Activated T-helper 1 cell treated with Interleukin-2 at 50 U/mL for 16 hours (primary cell): ENCODE measurements at regions not wholly inside any gene's neighbourhood (a gene's known extent, or its start where the extent isn't known, plus 50 kb on each side); places are given as distances from the start of the nearest gene placed in this dataset.
A peak's percentile ranks its signal among the peaks of the same experiment; 100 is the strongest.

Source experiments
- DNase-seq: peaks from one replicate; pipeline ENCODE4 v3.0.0-alpha.2; 2020; ENCODE audit warnings: low read depth

DNA sequence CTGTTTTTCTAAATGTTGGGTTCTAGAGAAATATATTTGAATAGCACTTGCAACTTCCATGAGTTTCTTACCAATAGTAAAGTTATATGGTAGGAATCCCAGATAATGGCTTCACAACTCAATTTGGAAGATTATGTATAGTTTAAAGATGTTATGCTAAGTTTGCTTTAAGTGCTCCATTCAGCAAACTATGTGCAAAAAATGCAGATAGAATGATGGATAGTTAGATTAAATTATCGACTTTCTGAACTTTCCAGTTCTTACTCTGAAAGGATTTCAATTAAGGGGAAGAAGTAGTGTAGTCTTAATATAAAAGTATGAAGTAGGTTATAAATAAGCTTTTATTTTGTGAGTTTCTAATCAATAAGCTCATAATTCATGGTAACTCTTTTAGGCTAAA lies 60.7 kb upstream of the NFKB1 start:
- no peak for DNase-seq

DNA sequence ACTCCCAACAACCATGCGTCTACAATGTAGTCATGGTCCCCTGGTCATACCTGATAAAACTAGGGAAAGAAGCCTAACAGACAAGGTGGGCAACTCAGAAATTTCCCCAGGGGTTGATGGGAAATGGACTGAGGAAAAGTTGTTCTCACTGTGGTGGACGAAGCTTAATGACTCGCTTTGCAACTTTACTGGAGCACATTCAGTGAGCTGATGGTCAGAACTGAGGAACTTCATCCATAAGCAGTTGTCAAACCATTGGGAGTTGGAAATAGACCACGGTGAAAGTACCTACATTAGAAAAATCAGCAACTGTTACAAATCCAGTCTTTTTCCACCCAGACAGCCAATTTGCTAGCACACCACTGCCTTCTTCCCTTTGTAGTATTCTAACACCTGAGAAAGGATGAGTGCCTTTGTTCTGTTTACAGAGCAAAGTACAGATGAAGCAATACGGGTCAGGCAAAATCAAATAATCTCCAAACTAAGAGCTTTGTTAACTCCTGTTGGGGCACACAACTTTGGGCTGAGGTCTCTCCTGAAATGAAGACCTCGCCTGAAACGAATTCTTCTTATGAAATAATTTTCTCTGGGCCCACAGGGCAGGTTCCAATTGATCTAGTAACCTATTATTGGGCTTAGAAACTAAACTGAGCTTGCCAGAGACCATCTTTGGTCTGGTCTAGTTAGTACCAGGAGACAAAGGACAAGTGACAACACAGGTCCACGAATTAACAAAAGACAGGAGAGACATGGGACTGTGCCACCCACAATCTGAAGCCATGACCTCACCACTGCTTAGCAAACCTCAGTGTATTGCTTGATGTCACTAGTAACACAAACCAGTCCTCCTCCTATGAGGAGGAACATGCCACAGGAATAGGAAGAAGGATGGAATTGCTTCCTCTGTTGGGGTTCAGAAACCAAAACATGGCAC lies 58.9 kb upstream of the NFKB1 start:
- DNase-seq, result no peak

DNA sequence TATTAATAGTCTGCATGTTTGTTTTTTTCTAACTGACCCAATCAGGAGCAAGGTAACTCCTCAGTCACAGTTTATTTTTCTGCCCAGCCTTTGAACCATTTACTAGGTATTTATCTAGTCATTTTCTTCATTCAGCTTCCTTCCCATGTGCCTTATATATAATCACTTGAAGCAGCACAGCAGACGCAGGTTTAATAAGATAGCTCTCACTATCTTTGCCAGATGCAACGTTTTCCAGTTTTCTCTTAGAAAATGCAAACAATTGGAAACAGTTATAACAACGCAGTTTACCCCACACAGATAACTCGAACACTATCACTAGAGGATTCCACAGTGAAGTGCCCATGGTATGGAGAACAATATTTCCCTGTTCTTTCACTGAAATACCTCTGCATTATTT lies 56.4 kb upstream of the NFKB1 start:
- DNase-seq, result no peak

DNA sequence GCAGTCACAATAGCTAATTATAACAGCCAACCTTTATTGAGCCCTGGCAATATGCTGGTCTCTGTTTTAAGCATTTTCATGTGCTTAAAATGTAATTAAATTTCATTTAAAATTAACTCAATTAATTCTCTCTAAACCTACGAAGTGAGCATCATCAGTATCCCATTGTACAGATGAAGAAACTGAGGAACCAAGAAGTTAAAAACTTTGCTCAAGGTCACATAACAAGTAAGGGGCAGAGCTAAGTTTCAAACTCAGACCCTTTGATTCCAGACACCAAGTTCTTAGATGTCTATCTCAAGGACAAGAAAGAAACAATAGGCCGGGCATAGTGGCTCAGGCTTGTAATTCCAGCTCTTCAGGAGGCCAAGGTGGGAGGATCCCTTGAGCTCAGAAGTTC lies 55.9 kb upstream of the NFKB1 start:
- DNase-seq, result no peak

DNA sequence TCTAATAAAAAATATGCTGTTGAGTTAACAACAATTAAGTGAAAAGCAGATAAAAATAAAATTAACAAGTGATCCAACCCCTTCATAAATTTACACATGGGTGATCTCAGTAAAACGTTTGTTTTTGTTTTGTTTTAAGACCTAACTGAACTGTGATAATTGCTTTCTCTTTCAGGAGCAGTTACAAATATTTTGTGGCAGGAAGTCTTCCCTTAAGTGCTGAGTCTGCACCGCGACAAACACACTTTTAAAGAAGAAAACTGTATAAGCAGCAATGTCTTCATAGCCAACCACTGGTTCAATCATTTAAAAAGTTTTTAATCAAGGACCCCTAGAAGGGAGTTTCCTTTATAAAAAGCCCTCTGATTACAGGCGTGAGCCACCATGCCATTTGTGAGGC lies 53.7 kb upstream of the NFKB1 start:
- no peak for DNase-seq

DNA sequence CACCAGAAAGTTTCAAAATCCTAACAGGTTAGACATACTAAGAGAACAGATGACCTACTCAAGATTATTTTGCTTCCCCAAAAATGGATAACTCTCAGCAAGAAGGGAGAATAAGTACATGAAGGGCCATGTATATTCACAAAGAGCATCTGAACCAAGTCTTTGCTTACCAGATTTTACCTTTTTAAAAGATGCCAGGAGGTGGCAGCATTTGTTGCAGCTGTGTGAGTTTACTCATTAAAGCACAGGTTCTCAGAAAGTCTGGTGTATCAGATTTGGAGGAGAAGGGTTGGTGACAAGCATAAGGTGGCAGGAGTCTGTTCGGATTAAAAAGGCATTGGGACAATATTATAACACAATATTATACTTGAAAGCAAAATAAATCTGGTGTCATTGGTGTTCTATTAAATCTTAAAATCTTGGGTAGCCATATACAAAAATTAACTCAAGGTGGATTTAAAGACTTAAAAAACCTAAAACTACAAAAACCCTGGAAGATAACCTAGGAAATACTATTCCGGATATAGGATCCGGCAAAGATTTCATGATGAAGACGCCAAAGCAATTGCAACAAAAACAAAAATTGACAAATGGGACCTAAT lies 51.3 kb upstream of the NFKB1 start:
- peak; percentile 15 for DNase-seq

DNA sequence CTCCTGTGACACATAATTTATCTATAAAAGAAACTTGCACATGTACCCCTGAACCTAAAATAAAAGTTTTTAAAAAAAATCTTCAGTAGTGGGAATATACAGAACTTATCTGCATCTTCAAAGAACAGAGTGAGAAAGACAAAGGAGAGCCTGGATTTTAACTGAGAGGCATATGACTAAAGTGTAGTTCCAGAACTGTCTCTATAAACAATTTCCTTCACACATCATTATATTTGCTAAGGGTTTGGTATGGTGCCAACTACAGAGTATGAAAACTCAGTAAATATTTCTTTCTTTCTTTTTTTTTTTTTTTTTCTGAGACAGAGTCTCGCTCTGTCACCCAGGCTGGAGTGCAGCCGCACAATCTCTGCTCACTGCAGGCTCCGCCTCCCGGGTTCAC lies 49.9 kb upstream of the NFKB1 start:
- DNase-seq, result no peak
